ENCODE measurements at regions not wholly inside any gene's neighbourhood (a gene's known extent, or its start where the extent isn't known, plus 50 kb on each side); places are given as distances from the start of the nearest gene placed in this dataset.

DNA sequence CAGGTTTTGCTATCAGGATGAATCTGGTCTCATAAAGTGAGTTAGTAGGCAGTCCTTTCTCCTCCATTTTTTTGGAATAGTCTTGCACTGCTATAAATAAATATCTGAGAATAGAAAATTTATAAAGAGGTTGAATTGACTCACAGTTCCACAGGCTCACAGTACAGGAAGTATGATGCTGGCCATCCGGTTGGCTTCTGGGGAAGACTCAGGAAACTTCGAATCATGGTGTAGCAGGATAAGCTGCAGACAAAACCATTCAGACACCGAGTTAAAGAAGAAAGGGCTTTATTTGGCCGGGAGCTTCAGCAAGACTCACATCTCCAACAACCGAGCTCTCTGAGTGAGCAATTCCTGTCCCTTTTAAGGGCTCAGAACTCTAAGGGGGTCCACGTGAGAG is 348.2 kb downstream of the KCTD8 start:
- no peak for DNase-seq (ENCODE audit: low read depth)
- no peak overlapping the region for H3K4me3 ChIP-seq (ENCODE audit: low read depth, low read length)
- no peak for TF ChIP-seq CTCF (conservative IDR thresholded peaks at IDR 0.05; ENCODE audit: low read depth, low read length)

GRCh38 chr4:44118971-44119680 is 329.5 kb downstream of the KCTD8 start:
- no peak for TF ChIP-seq CTCF (conservative IDR thresholded peaks at IDR 0.05; ENCODE audit: low read depth, low read length)
- no peak for DNase-seq (ENCODE audit: low read depth)

GRCh38 chr4:44120646-44121045 is 328.0 kb downstream of the KCTD8 start:
- TF ChIP-seq CTCF (conservative IDR thresholded peaks at IDR 0.05; ENCODE audit: low read depth, low read length): no peak
- DNase-seq (ENCODE audit: low read depth): no peak
- H3K4me3 ChIP-seq (ENCODE audit: low read depth, low read length): no peak overlapping the region

More at GRCh38 chr4:44118971-44119680, 329.5 kb downstream of the KCTD8 start:
- no peak overlapping the region for H3K4me3 ChIP-seq (ENCODE audit: low read depth, low read length)

- DNase-seq (ENCODE audit: low read depth): no peak
- TF ChIP-seq CTCF (conservative IDR thresholded peaks at IDR 0.05; ENCODE audit: low read depth, low read length): no peak
- H3K4me3 ChIP-seq (ENCODE audit: low read depth, low read length): no peak overlapping the region
Observed at GRCh38 chr4:44121210-44121609, 327.4 kb downstream of the KCTD8 start.

Measured in epithelial cell of proximal tubule (primary cell).